ENCODE measurements at regions not wholly inside any gene's neighbourhood (a gene's known extent, or its start where the extent isn't known, plus 50 kb on each side); places are given as distances from the start of the nearest gene placed in this dataset.

DNA sequence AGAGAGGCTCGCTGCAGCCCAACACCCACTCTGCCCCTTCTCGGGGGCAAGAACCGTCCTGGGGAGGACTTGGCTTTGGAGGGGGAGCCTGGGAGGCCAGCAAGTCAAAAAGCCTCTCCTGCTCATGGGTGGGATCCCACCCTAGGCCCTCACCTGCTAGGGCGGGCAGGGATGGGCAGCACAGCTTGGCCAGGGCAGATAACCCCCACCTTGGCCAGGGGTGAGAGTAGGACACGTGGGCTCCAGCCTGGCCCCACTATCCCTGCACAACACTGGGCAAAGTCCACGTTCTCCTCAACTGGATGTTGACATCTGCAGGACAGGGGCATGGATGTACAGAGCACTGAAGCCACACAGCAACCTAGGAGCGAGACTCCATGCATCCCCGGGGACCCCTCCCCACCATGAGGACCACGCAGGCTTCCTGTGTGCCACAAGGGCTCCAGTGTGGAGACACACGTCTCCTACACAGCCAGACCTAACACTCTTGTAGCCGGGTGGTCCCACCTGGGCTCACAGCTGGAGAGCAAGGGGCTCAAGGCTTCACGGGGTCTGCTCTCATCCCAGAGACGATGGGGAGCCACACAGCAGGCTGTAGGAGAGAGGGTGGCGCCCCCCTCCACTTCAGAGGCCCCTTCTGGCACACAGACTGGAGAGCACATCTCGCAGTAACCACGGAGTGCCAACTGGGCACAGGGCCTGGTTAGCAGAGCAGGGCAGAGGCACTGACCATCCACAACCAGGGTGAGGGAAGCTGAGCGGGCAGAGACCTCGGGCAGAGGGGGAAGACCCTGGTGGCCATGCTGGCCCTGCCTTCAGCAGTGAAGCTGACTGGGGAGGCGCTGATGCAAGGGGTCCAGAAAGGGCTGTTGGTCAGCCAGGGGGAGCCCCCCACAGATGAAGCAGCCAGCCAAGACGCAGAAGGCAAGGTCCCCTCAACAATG, 171.1 kb downstream of the CRYBB2 start (continued):
- no peak for TF ChIP-seq SP1 (IDR thresholded peaks at IDR 0.05; ENCODE audit: low read depth)

DNA sequence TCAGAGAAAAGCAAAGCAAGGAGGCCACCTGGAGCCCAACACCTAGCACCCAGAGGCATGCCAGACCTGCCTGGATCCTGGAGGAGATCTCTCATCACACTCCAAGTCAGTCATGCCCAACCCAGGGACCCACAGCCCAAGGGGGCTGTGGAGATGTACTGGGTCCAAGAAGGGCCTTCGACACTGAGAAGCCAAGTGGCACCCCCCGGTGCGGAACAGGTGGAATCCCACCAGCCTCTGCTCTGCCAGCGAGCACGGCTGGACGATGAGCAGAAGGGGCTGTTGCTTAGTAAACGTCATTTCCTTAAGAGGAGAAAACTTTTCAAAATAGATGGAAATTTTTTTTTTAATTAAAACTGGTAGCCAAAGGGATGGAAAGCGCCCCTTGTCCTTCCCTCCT, 171.9 kb upstream of the GRK3 start:
- H3K9ac ChIP-seq (ENCODE audit: low read length): no peak overlapping the region
- POLR2A ChIA-PET: no interaction called here
- H3K4me1 ChIP-seq (ENCODE audit: control insufficient read depth in 1 of 2, insufficient read depth in 2 of 2, low read length in 2 of 2): peaks cover 21% of the 10 kb centered on the region in 2 experiments
- intact Hi-C loops (cut with micrococcal nuclease): no loop called here
- H3K27me3 ChIP-seq (ENCODE audit: insufficient read depth, low read length): no peaks in the 10 kb centered on the region
- BruUV-seq (replicated peaks): no TSS peak
- TF ChIP-seq RAD21 (IDR thresholded peaks at IDR 0.05; ENCODE audit: low read depth) (no peak), CEBPB (IDR thresholded peaks at IDR 0.05; ENCODE audit: low read depth) (no peak), SIN3A (IDR thresholded peaks at IDR 0.05; ENCODE audit: low read depth) (no peak), POLR2A (IDR thresholded peaks at IDR 0.05; ENCODE audit: borderline replicate concordance, extremely low read depth, insufficient read depth, insufficient read length) (no peak)
- no peak overlapping the region for H3K4me3 ChIP-seq (replicated peaks in 1 of 2; ENCODE audit: low read depth in 1 of 2, low read length in 2 of 2)
- H3K9me3 ChIP-seq (ENCODE audit: control insufficient read depth in 1 of 2, insufficient read depth in 1 of 2, low read depth in 1 of 2, low read length in 2 of 2): no peaks in the 10 kb centered on the region
- DNase-seq (ENCODE audit: low read depth, low spot score) (no peak), ATAC-seq (no peak)
- H3K79me2 ChIP-seq (ENCODE audit: insufficient read depth, low read length): peaks cover 72% of the 10 kb centered on the region
- CTCF ChIA-PET: no interaction called here
- RAD21 ChIA-PET (ENCODE audit: low non-redundant PET in 1 of 2, low total read pairs in 2 of 2, uncharacterized antibody in 2 of 2, unreplicated experiment in 2 of 2): no interaction called here
- no peaks in the 10 kb centered on the region for H3K9me2 ChIP-seq (ENCODE audit: insufficient read depth)
- no peaks in the 10 kb centered on the region for H3K36me3 ChIP-seq (ENCODE audit: control insufficient read depth in 1 of 2, insufficient read depth in 2 of 2, low read length in 2 of 2)
- no peak overlapping the region for H3K27ac ChIP-seq (ENCODE audit: low read depth, low read length)
- no peaks in the 10 kb centered on the region for H4K20me1 ChIP-seq (ENCODE audit: insufficient read depth)
- H2AFZ ChIP-seq (ENCODE audit: low read depth, low read length, poor library complexity, severe bottlenecking): no peak overlapping the region
- no peak overlapping the region for H3K4me2 ChIP-seq (ENCODE audit: low read length)

DNA sequence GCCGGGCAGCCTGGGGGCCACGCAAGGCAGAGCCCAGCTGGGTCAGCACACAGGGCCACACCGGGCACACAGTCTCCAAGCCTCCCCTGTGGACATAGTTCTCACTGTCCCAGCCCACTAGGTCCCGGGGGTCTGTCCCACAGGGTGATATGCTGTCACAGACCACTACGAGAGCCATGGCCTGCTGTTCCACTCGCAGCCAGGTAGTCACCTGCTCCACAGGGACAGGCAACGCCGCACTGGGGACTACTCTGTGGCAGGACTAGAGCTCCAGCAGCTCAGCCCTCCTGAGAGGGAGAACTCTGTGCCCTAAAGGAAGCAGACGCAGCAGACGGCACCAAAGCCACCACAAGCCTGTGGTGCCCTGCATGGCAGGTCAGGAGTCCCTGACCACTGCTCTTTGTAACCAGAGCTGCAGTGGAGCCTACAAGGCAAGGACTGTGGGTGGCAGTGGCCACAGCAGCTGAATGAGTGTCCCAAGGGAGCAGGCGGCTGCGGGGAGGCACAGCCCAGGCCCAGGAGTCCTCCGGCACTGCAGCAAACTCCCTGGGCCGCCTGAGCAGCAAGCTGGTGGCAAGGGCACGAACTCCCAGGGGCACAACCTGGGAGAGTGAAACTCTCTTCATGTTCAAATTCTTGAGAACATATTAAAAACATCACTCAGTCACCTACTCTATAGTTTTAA, 171.2 kb upstream of the GRK3 start:
- RAD21 ChIA-PET (ENCODE audit: low non-redundant PET in 1 of 2, low total read pairs in 2 of 2, uncharacterized antibody in 2 of 2, unreplicated experiment in 2 of 2): no interaction called here
- no peaks in the 10 kb centered on the region for H3K9me2 ChIP-seq (ENCODE audit: insufficient read depth)
- no peak overlapping the region for H3K27ac ChIP-seq (ENCODE audit: low read depth, low read length)
- no peak overlapping the region for H3K4me2 ChIP-seq (ENCODE audit: low read length)
- H3K36me3 ChIP-seq (ENCODE audit: control insufficient read depth in 1 of 2, insufficient read depth in 2 of 2, low read length in 2 of 2): no peaks in the 10 kb centered on the region
- no peak overlapping the region for H2AFZ ChIP-seq (ENCODE audit: low read depth, low read length, poor library complexity, severe bottlenecking)
- no peaks in the 10 kb centered on the region for H3K27me3 ChIP-seq (ENCODE audit: insufficient read depth, low read length)
- CTCF ChIA-PET: no interaction called here
- no peak overlapping the region for H3K4me3 ChIP-seq (replicated peaks in 1 of 2; ENCODE audit: low read depth in 1 of 2, low read length in 2 of 2)
- H3K9me3 ChIP-seq (ENCODE audit: control insufficient read depth in 1 of 2, insufficient read depth in 1 of 2, low read depth in 1 of 2, low read length in 2 of 2): no peaks in the 10 kb centered on the region
- H3K9ac ChIP-seq (ENCODE audit: low read length): no peak overlapping the region
- POLR2A ChIA-PET: no interaction called here
- DNase-seq (ENCODE audit: low read depth, low spot score) (no peak), ATAC-seq (no peak)
- peaks cover 25 to 28% of the 10 kb centered on the region in 2 experiments for H3K4me1 ChIP-seq (ENCODE audit: control insufficient read depth in 1 of 2, insufficient read depth in 2 of 2, low read length in 2 of 2)
- H3K79me2 ChIP-seq (ENCODE audit: insufficient read depth, low read length): peaks cover 70% of the 10 kb centered on the region
- no peaks in the 10 kb centered on the region for H4K20me1 ChIP-seq (ENCODE audit: insufficient read depth)
- no TSS peak for BruUV-seq (replicated peaks)
- intact Hi-C loops (cut with micrococcal nuclease): no loop called here
- TF ChIP-seq, protein P1, sequence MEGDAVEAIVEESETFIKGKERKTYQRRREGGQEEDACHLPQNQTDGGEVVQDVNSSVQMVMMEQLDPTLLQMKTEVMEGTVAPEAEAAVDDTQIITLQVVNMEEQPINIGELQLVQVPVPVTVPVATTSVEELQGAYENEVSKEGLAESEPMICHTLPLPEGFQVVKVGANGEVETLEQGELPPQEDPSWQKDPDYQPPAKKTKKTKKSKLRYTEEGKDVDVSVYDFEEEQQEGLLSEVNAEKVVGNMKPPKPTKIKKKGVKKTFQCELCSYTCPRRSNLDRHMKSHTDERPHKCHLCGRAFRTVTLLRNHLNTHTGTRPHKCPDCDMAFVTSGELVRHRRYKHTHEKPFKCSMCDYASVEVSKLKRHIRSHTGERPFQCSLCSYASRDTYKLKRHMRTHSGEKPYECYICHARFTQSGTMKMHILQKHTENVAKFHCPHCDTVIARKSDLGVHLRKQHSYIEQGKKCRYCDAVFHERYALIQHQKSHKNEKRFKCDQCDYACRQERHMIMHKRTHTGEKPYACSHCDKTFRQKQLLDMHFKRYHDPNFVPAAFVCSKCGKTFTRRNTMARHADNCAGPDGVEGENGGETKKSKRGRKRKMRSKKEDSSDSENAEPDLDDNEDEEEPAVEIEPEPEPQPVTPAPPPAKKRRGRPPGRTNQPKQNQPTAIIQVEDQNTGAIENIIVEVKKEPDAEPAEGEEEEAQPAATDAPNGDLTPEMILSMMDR (IDR thresholded peaks at IDR 0.05 in 2 of 3, conservative IDR thresholded peaks at IDR 0.05 in 1 of 3; ENCODE audit: borderline replicate concordance in 1 of 3, insufficient read depth in 1 of 3, low read depth in 2 of 3, low read length in 2 of 3): no peak
- TF ChIP-seq POLR2AphosphoS5 (IDR thresholded peaks at IDR 0.05; ENCODE audit: low read depth, low read length) (no peak), ZFX (IDR thresholded peaks at IDR 0.05) (no peak), SP1 (IDR thresholded peaks at IDR 0.05; ENCODE audit: low read depth) (no peak), CBX3 (IDR thresholded peaks at IDR 0.05; ENCODE audit: low read depth) (no peak), YY1 (IDR thresholded peaks at IDR 0.05; ENCODE audit: extremely low read depth, insufficient replicate concordance, low read depth, low read length) (no peak), FOSL1 (IDR thresholded peaks at IDR 0.05; ENCODE audit: low read depth) (no peak), RAD21 (IDR thresholded peaks at IDR 0.05; ENCODE audit: low read depth) (no peak), CEBPB (IDR thresholded peaks at IDR 0.05; ENCODE audit: low read depth) (no peak), SRF (IDR thresholded peaks at IDR 0.05; ENCODE audit: low read depth) (no peak), SIN3A (IDR thresholded peaks at IDR 0.05; ENCODE audit: low read depth) (no peak)
- TF ChIP-seq, protein P2, sequence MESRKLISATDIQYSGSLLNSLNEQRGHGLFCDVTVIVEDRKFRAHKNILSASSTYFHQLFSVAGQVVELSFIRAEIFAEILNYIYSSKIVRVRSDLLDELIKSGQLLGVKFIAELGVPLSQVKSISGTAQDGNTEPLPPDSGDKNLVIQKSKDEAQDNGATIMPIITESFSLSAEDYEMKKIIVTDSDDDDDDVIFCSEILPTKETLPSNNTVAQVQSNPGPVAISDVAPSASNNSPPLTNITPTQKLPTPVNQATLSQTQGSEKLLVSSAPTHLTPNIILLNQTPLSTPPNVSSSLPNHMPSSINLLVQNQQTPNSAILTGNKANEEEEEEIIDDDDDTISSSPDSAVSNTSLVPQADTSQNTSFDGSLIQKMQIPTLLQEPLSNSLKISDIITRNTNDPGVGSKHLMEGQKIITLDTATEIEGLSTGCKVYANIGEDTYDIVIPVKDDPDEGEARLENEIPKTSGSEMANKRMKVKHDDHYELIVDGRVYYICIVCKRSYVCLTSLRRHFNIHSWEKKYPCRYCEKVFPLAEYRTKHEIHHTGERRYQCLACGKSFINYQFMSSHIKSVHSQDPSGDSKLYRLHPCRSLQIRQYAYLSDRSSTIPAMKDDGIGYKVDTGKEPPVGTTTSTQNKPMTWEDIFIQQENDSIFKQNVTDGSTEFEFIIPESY (IDR thresholded peaks at IDR 0.05; ENCODE audit: extremely low read depth, insufficient replicate concordance, low read length): no peak
